HG03139 (cell line): ENCODE measurements at regions not wholly inside any gene's neighbourhood (a gene's known extent, or its start where the extent isn't known, plus 50 kb on each side); places are given as distances from the start of the nearest gene placed in this dataset.

Source experiments
- ATAC-seq: cut with Tn5 transposase; IDR thresholded peaks from one replicate; pipeline ENCODE4 v1.9.1; 2021; ENCODE audit not compliant: unreplicated experiment

GRCh38 chrX:110863883-110864282 is 68.3 kb upstream of the CHRDL1 start:
- ATAC-seq = no peak

- ATAC-seq = no peak
These were observed 62.9 kb upstream of the CHRDL1 start for GRCh38 chrX:110858565-110858964.

DNA sequence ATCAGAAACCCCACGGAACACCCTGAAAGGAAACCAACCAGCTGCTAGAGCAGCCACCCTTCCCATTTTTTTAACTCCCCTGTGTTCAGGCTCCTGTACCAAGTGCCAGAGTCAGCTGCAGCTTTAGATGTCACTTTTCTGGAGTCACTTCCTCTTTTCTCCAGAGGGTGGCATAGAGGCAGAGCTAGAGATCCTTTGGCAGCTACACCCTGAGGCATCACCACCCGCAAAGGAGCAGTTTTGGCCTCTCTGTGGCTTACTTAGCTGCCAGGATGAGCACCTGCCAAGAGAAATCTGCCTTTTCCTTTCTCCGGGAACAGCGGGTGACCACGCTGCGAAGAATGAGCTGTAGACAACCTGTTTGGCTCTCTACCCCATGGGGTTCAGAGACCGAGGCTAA is 58.0 kb upstream of the CHRDL1 start:
- ATAC-seq = no peak

DNA sequence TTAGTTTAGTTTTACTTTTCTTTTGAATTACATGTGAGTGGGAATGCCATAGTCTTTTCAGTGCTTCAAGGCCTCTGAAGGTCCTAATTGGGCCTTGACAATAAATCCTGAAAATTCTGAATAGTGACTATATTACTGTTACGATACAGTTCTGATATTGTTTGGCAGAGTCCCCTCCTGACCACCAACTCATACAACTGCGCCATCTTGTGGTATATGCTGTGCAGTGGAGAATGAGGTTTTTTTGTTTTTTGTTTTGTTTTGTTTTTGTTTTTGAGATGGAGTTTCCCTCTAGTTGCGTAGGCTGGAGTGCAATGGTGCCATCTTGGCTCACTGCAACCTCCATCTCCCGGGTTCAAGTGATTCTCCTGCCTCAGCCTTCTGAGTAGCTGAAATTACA is 56.6 kb upstream of the CHRDL1 start:
- ATAC-seq = no peak

- ATAC-seq = no peak
These were observed 56.2 kb upstream of the CHRDL1 start for GRCh38 chrX:110851780-110852179.

- no peak for ATAC-seq
These were observed 51.7 kb upstream of the CHRDL1 start for GRCh38 chrX:110847334-110847733.

- ATAC-seq = no peak
These were observed 50.5 kb upstream of the CHRDL1 start for GRCh38 chrX:110846071-110846470.
